MM.1S (cell line): ENCODE measurements at regions not wholly inside any gene's neighbourhood (a gene's known extent, or its start where the extent isn't known, plus 50 kb on each side); places are given as distances from the start of the nearest gene placed in this dataset.

ENCODE experiments used
- DNase-seq: peaks from one replicate; pipeline ENCODE4 v3.0.0-alpha.2; 2015
- H2AFZ ChIP-seq: fragments of 300-600 bp; sonication (generic); 2 replicates; pipeline ENCODE4 v1.6.0; 2016; ENCODE audit warnings: antibody characterized with exemption, low read length
- H3F3A ChIP-seq: fragments of 300-600 bp; sonication (generic); 2 replicates; pipeline ENCODE4 v1.6.1; 2016; ENCODE audit warnings: mild to moderate bottlenecking, antibody characterized with exemption, low read length, moderate library complexity, mixed read lengths; ENCODE audit not compliant: insufficient read depth
- H3K27ac ChIP-seq: fragments of 300-600 bp; sonication (generic); 2 replicates; pipeline ENCODE4 v1.5.1; 2016; ENCODE audit warnings: mild to moderate bottlenecking, low read length
- H3K27me3 ChIP-seq: fragments of 300-600 bp; sonication (generic); replicated peaks from 2 replicates; pipeline ENCODE4 v1.6.0; 2016; ENCODE audit warnings: low read length; ENCODE audit not compliant: insufficient read depth
- H3K36me3 ChIP-seq: fragments of 300-600 bp; sonication (generic); replicated peaks from 2 replicates; pipeline ENCODE4 v1.6.1; 2016; ENCODE audit warnings: mild to moderate bottlenecking, low read length, mixed read lengths; ENCODE audit not compliant: insufficient read depth
- H3K4me1 ChIP-seq: fragments of 300-600 bp; sonication (generic); 2 replicates; pipeline ENCODE4 v1.6.1; 2016; ENCODE audit warnings: low read length, mixed read lengths
- H3K4me2 ChIP-seq: fragments of 300-600 bp; sonication (generic); 2 replicates; pipeline ENCODE4 v1.6.0; 2016; ENCODE audit warnings: low read depth, low read length
- H3K4me3 ChIP-seq: fragments of 300-600 bp; sonication (generic); 2 replicates; pipeline ENCODE4 v1.5.1; 2016; ENCODE audit warnings: low read length, mixed read lengths
- H3K79me2 ChIP-seq: fragments of 300-600 bp; sonication (generic); 2 replicates; pipeline ENCODE4 v1.6.1; 2016; ENCODE audit warnings: mixed run types, low read length, mixed read lengths
- H3K9ac ChIP-seq: fragments of 300-600 bp; sonication (generic); 2 replicates; pipeline ENCODE4 v1.6.1; 2016; ENCODE audit warnings: low read length, mixed read lengths
- H3K9me2 ChIP-seq: fragments of 300-600 bp; sonication (generic); replicated peaks from 2 replicates; pipeline ENCODE4 v1.6.1; 2016; ENCODE audit warnings: mild to moderate bottlenecking, low read length, mixed read lengths; ENCODE audit not compliant: insufficient read depth
- H3K9me3 ChIP-seq: fragments of 300-600 bp; sonication (generic); replicated peaks from 2 replicates; pipeline ENCODE4 v1.6.1; 2016; ENCODE audit warnings: mild to moderate bottlenecking, low read length, mixed read lengths; ENCODE audit not compliant: insufficient read depth
- H4K20me1 ChIP-seq: fragments of 300-600 bp; sonication (generic); 2 replicates; pipeline ENCODE4 v1.6.1; 2016; ENCODE audit warnings: mild to moderate bottlenecking, low read length, moderate library complexity, mixed read lengths; ENCODE audit not compliant: insufficient read depth
- CTCF ChIP-seq: fragments of 300-600 bp; sonication (generic); IDR thresholded peaks from 2 replicates; pipeline ENCODE4 v1.5.1; 2016; ENCODE audit warnings: antibody characterized with exemption, low read length, mixed read lengths
- EZH2 ChIP-seq: fragments of 300-600 bp; sonication (generic); optimal IDR thresholded peaks from 2 replicates; pipeline ENCODE3; 2017; ENCODE audit warnings: low read depth, mild to moderate bottlenecking, antibody characterized with exemption, low read length, mixed read lengths
- EZH2phosphoT487 ChIP-seq: fragments of 300-600 bp; sonication (generic); IDR thresholded peaks from 2 replicates; pipeline ENCODE4 v1.6.1; 2018; ENCODE audit warnings: antibody characterized with exemption, low read length

DNA sequence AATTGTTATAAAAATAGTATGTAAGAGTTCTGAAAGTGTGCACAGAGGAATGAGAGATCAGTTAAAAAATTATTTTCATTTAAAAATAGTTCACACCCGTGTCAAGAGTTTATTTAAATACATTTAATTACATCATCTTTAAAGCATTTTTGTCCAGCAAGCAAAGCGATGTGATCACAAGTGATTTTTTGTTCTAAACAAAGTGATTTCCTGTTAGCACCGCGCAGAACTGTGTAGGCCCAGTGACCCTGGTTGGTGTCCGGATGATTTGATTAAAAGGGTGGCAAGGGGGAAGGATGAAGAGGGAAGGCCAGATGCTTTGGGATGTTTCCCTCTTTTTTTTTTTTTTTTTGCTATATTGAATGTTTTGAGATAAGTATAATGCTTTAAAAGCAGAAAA lies 227.8 kb upstream of the PITRM1 start:
- no peaks in the 10 kb centered on the region for H4K20me1 ChIP-seq
- no peaks in the 10 kb centered on the region for H3K4me1 ChIP-seq
- no peak overlapping the region for H3K4me3 ChIP-seq
- no peaks in the 10 kb centered on the region for H3K27me3 ChIP-seq
- DNase-seq: no peak
- no peaks in the 10 kb centered on the region for H3K79me2 ChIP-seq
- no peaks in the 10 kb centered on the region for H3K36me3 ChIP-seq
- TF ChIP-seq CTCF: no peak
- TF ChIP-seq EZH2phosphoT487: no peak
- TF ChIP-seq EZH2: no peak
- no peaks in the 10 kb centered on the region for H3K9me3 ChIP-seq
- no peak overlapping the region for H3K27ac ChIP-seq
- no peak overlapping the region for H3K9ac ChIP-seq
- H2AFZ ChIP-seq: no peak overlapping the region
- no peaks in the 10 kb centered on the region for H3K9me2 ChIP-seq
- H3K4me2 ChIP-seq: no peak overlapping the region
- no peaks in the 10 kb centered on the region for H3F3A ChIP-seq

- no peak overlapping the region for H3K27ac ChIP-seq
- H3K9ac ChIP-seq: no peak overlapping the region
- H3K4me2 ChIP-seq: no peak overlapping the region
- no peak overlapping the region for H2AFZ ChIP-seq
- H3K79me2 ChIP-seq: no peaks in the 10 kb centered on the region
- no peaks in the 10 kb centered on the region for H4K20me1 ChIP-seq
- no peaks in the 10 kb centered on the region for H3K27me3 ChIP-seq
- no peak overlapping the region for H3K4me3 ChIP-seq
- TF ChIP-seq EZH2phosphoT487: no peak
- H3F3A ChIP-seq: no peaks in the 10 kb centered on the region
- H3K4me1 ChIP-seq: no peaks in the 10 kb centered on the region
- H3K36me3 ChIP-seq: no peaks in the 10 kb centered on the region
- no peaks in the 10 kb centered on the region for H3K9me2 ChIP-seq
- no peaks in the 10 kb centered on the region for H3K9me3 ChIP-seq
- no peak for DNase-seq
Observed at GRCh38 chr10:3399756-3400155, 227.2 kb upstream of the PITRM1 start.

DNA sequence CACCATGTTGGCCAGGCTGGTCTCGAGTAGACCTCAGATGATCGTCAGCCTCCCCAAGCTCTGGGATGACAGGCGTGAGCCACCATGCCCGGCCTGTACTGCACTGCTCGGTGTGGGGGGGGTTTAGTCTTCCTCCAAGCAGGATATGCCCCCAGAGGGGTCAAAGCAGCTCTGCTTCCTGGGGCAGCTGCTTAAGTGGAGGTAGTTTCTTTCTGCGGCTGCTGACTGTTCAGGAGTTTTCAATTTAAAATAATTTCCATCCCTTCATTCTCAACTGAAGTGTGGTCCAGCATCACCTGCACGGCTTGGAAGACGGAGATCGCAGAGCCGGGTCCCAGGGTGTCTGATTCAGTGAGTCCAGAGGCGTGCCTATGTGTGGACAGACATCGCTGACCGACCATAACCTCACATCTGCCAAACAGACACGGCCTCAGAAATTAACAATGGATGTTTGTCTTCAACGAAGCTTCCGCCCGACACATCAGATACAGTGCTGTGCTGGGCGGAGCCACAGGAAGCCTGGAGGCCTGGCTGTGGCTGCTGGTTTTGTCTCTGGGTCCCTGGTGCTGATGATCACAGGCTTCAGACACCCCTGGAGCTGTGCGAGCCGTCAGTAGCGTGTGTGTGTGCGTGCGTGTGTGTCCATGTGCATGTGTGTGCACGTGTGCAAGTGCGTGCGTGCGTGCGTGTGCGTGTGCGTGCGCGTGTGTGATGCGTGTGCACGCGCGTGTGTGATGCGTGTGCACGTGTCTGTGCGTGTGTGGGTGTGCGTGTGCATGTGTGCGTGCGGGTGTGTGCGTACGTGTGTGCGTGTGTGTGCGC lies 226.5 kb upstream of the PITRM1 start:
- no peak overlapping the region for H3K4me2 ChIP-seq
- DNase-seq: no peak

More for the DNA sequence above, 226.5 kb upstream of the PITRM1 start:
- H3K27ac ChIP-seq: no peak overlapping the region
- no peaks in the 10 kb centered on the region for H3K27me3 ChIP-seq
- no peak for TF ChIP-seq CTCF
- no peak for TF ChIP-seq EZH2
- TF ChIP-seq EZH2phosphoT487: no peak
- no peaks in the 10 kb centered on the region for H3K4me1 ChIP-seq
- H3K79me2 ChIP-seq: no peaks in the 10 kb centered on the region
- H3F3A ChIP-seq: no peaks in the 10 kb centered on the region
- no peaks in the 10 kb centered on the region for H3K36me3 ChIP-seq
- no peaks in the 10 kb centered on the region for H3K9me3 ChIP-seq
- no peak overlapping the region for H2AFZ ChIP-seq
- no peak overlapping the region for H3K4me3 ChIP-seq
- no peaks in the 10 kb centered on the region for H3K9me2 ChIP-seq
- no peak overlapping the region for H3K9ac ChIP-seq
- no peaks in the 10 kb centered on the region for H4K20me1 ChIP-seq
